GM18951 (cell line): ENCODE measurements at regions not wholly inside any gene's neighbourhood (a gene's known extent, or its start where the extent isn't known, plus 50 kb on each side); places are given as distances from the start of the nearest gene placed in this dataset.

ENCODE experiments used
- POLR2A ChIP-seq: IDR thresholded peaks from 4 replicates; pipeline ENCODE4 v1.6.1; 2011; ENCODE audit warnings: mild to moderate bottlenecking; ENCODE audit not compliant: insufficient read length, insufficient read depth; ENCODE audit errors: extremely low read depth
- in situ Hi-C: fragments of 300-500 bp; cut with MboI; formaldehyde crosslinking; loops from one replicate; pipeline ENCODE4 v1.12.0; 2022; ENCODE audit warnings: low sequenced_read_pairs, mixed read lengths, inconsistent platforms; ENCODE audit not compliant: unreplicated experiment

DNA sequence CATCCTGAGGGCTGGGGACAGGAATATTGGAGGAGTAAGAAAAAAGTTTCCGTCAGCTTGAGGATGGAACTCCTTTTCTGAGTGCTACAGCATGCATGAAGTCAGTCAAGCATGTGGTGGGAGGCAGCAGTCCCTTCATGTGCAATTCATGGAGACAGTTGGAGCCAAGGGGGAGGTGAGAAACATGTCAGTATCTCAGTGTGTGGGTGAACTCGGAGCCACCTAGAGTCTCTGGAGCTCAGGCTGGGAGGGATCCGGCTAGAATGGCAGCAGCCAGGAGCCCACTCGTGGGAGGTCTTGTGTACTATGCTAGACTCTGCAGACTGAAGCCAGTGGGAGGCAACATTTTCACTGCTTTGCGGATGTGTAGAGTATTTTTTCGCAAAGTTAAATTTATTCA, 60.3 kb downstream of the AVPR1A start:
- in situ Hi-C loops, result no loop called here
- TF ChIP-seq POLR2A, result no peak

DNA sequence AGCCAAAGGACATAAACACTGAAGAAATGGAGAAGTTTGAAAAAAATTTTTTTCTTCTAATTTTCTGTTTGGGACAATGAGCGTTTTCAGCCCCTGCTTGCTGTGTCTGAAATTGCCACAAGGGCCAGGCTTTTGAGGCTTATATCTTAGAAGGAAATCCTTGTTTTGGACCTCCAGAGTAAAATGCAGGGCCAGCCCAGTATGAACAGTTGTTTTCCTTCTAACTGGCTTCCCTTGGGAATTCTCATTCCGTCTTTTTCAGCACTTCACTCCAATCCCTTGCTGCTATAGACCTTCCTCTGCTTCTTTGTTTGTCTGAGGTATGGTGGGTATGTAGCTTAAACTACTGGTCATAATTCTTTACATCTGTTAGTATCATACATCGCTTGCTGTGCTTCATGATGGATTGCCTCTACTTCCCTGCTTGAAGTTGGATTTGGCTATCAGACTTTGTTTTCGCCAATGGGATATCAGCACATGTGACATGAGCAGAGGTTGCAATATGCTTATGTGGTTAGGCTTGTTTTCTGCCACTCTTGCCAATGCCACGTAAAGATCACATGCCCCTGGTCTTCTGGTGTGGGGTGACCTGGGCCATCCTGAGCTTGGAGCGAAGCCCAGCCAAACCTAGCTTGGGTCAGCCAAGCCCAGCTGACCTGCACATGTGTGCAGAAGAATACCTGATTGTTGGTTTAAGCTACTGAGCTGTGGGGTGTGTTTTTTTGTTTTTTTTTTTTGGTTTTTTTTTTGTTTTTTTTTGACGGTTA, 64.7 kb downstream of the AVPR1A start:
- in situ Hi-C loops, result no loop called here
- TF ChIP-seq POLR2A, result no peak

GRCh38 chr12:63085120-63085519, 65.9 kb downstream of the AVPR1A start:
- in situ Hi-C loops, result no loop called here
- TF ChIP-seq POLR2A, result no peak

DNA sequence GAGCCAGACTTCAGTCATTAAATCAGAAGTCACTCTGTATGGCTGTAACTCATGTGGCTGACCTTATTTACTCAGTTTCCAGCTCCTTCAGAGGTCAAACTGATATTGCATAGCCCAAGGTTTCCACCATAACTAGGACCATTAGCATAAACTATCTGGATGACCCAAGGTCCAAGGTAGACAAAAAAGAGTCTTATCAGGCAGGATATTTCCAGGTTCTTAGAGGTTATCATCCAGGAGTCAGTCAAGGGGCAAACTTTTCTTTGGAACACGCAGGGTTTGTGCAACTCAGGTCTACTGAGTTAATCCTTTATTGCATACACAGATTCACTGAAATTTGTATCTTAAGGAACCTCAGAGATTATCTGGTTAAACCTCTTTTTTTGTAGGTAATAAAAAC, 66.5 kb downstream of the AVPR1A start:
- no peak for TF ChIP-seq POLR2A
- in situ Hi-C loops, result no loop called here

DNA sequence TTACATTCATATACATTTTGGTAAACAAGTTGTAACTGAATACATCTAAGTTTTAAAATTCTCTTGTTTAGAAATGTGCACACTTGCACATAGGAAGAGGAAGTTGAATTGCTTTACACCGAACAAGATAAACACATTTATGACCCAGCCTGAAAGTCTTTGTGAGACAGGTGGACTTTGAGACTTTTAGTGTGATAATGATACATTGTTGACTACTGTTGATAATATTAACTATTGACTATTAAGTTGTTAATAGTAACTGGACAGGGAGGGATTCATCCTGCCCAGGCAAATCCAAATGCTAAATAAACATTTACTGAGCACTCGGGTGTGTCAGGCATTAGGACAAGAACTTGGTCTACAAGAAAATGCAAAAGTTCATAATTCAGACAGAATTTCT, 68.0 kb downstream of the AVPR1A start:
- no peak for TF ChIP-seq POLR2A
- in situ Hi-C loops, result no loop called here

DNA sequence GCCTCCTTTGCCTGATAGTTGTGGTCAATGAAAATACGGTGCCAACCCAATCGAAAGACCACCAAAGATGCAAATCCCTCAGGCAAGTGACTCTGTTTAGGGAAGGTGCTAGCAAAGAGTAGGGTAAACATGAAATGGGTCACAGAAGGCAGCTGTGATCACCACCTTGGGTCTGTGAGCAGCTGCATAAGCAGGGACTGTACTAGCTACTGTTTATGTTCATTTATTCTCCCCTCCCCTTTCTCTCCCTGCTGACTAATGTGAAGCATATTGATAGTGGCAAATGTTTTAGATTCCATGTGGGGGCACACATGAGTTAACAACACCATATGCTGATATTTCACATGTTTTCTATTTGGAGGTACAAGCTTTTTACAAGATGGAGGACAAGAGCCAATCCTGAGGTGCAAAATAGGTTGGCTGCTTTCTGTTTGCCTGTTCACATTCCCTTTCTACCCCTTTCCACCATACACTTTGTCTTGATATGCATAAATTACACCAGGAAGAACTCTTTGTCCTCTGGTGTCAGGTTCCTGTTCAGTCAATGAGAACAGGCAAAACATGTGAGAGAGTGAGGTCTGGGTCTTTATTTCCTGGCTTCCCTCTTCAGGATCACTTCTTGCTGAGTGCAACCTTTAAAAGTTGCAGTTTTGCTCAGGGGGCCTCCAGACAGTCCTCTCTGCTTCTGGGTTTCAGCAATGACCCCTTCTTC, 71.1 kb downstream of the AVPR1A start:
- in situ Hi-C loops, result no loop called here
- TF ChIP-seq POLR2A, result no peak

- in situ Hi-C loops, result no loop called here
- TF ChIP-seq POLR2A, result no peak
These were observed 72.1 kb downstream of the AVPR1A start for GRCh38 chr12:63078906-63079305.

DNA sequence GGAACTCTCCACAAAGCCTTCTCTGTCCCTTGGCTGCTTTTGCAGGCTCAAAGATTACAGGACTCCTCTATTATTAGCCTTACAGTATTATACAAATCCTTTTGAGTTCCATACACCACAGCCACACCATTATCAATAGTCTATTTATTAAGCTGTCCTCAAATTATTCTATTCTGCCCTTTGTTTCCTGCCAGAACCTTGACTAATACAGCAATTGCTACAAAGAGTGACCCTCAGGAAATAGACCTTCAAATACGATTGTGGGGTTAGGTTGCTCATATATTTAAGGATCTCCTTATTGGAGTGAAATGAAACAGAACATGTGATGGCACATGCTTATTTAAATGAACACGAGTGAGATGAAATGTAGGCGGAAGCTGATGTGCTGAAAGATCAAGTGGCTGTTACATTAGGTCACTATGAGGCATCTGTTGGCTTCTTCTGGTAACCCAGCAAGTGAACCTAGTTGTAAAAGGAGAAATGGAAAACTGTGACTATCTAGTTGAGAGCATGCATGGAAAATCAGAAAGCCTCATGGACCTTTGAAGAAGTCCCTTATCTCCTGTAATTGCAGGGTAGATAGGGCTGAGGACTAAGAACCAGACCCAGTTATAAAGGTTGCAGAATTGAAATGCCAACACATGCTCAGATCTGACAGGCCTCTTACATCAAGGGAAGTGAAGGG, 75.5 kb downstream of the AVPR1A start:
- in situ Hi-C loops, result no loop called here
- TF ChIP-seq POLR2A, result no peak

DNA sequence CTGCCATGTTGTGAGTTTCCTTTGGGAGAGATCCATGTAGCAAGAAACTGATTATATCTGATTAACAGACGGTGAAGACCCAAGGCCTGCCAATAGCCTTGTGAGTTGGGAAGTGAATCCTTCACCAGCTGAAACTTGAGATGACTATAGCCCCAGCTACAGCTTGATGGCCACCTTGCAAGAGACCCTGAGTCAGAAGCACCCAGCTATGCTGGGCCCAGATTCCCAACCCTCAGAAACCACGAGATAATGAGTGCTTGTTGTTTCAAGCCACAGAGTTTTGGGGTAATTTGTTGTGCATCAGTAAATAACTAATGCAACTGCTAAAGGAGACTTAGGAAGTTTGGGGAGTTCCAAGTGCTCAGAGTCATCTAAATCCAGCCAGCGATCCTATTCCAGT, 80.3 kb downstream of the AVPR1A start:
- in situ Hi-C loops, result no loop called here
- no peak for TF ChIP-seq POLR2A

DNA sequence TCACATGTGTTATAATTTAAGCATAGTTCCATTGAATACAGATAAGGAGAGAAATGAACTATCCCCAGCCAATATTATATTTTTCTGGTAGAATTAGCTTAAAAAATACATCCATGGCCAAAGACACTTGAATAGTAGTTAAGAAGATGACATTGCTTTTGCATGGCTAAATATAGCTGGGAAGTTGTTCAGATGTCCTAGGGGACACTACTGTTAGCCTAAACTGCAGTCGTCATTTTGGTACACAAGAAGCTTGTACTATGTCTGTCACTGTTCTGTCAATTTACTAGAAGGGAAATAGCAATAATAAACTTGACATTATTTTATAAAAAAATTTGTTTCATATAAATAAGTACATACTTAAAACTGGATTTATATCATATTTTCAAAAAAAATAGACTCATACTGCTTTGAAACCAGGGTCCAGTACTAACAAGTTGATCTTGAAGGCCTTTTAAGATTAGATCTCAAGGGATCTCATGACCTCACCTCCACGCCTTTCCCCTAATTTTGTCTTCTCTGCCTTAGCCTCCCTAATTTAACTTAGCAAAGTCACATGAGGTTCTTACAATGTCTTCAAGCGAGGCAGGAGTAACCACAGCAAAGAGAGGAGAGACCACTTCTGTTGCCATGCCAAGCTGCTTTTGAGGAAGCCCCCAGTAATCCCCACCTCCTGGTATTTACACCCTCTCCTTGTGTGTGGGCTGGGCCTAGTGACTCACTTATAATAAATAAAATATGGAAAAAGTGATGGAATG, 81.0 kb downstream of the AVPR1A start:
- in situ Hi-C loops, result no loop called here
- no peak for TF ChIP-seq POLR2A

DNA sequence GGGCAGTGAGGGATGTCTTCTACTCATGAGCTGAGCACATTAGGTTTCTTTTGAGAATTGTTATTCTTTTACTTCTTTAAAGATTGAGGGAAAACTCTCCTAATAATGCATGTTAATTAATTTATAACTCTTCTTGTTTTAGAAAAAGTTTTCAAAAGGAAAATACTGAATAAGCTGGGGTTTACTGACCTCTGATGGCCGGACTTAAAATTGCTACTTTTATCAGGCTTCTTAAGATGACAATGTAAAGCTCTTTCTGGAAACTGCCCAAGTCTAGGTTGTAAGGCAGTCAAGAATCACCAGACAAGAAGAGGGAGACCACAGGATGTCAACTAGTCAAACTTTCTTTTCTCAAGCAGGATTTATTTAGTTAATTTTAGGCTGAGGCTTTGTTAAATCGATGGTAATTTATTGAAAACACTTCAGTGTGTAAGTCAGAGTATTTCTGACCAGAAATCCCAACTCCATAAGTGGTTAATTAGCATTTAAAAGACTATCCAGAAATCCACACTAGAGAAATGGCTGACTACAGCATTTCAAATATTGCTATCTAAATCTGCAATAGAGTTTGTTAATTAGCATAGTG, 82.1 kb downstream of the AVPR1A start:
- in situ Hi-C loops, result no loop called here
- no peak for TF ChIP-seq POLR2A

- in situ Hi-C loops, result no loop called here
- no peak for TF ChIP-seq POLR2A
These were observed 84.2 kb downstream of the AVPR1A start for GRCh38 chr12:63066782-63067181.

GRCh38 chr12:63066136-63066535, 84.9 kb downstream of the AVPR1A start:
- in situ Hi-C loops, result no loop called here
- TF ChIP-seq POLR2A, result no peak
